ENCODE measurements at regions not wholly inside any gene's neighbourhood (a gene's known extent, or its start where the extent isn't known, plus 50 kb on each side); places are given as distances from the start of the nearest gene placed in this dataset.
"Not testable (repeated sequence)": the region's sequence is repeated elsewhere in the genome, so short reads cannot be mapped to it uniquely, and the experiment has no call there.

DNA sequence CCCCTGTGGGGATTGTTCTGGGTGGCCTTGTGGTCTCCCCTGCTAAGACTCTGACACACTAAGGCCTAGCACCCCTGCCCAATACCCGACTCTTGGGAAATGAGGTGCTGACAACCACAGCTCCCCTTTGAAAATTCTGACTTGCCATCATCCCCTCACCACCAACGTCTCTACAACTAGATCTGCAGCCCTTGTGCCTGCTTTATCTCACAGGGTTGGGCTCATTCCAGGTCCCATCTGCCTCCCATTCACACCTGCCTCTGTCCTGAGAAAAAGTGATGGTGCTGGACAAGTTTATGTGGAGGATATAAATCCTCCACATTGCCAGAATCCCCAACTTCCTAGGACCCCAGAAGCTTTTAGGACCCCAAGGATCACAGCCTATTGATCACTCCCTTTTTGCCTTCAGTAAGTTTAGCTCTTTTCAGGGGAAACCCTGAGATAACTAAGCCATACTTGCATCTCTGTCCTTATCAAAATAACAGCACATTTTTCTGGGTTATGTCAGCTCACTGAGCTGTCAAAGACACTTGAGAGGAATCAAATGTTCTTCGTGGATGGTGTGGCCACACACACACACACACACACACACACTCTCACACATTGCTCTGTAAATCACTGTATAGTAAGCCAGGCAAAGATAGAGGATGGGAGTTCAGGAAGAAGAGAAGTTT, 136.8 kb upstream of the CES5A start:
- DNase-seq: no peak

DNA sequence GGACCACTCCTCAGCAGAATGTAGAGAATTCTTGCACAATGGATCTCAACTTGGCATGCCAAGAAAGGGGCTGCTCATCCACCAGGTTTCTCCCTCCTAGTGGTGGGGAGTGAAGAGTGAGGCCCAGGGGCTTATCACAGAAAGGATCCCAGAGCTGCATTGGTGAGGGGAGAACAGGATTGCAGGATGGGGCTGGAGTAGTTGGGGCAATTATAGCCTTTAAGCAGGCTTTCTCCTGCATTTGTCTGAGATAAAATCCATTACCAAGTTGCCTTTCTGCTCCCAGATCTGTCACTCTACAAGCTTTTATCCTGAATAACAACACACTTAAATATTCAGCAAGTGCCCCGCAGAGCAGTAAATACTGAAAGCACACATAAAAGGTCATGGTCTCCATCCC, 130.8 kb upstream of the CES5A start:
- DNase-seq: no peak

DNA sequence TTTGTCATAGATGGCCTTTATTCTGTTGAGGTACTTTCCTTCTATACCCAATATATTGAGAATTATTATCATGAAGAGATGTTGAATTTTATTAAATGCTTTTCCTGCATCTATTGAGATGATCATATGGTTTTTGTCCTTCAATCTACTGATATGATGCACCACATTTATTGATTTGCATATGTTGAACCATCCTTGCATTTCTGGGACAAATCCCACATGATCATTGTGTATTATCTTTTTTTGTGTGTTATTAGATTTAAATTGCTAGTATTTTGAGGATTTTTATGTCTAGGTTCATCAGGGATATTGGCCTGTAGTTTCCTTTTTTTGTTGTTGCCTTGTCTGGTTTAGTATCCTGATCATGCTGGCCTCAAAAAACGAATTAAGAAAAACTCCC, 124.5 kb upstream of the CES5A start:
- no peak for DNase-seq

DNA sequence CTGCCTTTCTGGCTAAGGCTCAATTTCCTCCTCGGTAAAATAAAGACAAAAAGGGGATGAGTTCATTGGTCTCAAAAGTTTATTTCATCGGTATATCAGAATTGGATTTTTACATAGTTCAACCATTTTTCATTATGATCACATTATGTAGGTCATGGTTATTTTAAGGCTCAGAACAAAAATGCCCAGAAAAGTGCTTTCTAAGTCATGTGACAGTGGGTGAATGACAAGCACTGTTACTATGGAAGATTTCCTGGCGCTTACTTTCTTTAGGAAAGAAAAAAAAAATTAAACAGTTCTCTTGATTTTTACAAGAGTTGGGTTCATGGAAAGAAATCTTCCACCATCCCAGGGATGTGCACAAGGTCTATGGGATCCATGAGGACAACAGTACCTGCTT, 117.9 kb upstream of the CES5A start:
- DNase-seq: no peak

DNA sequence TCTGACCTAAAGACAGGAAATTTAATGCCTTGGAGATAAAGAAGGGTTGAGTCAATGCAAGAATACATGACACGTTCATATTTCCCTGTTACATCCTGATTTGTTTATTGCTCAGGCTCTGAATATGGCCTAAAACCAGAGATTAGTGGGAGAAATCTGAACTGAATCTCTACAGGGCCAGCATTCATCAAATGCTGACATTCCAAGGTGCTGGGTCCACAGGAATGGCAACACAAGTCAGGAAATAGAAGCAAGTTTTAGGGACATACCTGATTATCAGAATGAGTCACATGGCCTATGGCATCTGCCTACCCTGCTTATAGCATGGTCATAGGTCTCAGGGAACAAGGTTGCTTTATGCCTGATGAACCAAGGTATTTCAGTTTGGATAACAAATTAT, 117.4 kb upstream of the CES5A start:
- DNase-seq: no peak

DNA sequence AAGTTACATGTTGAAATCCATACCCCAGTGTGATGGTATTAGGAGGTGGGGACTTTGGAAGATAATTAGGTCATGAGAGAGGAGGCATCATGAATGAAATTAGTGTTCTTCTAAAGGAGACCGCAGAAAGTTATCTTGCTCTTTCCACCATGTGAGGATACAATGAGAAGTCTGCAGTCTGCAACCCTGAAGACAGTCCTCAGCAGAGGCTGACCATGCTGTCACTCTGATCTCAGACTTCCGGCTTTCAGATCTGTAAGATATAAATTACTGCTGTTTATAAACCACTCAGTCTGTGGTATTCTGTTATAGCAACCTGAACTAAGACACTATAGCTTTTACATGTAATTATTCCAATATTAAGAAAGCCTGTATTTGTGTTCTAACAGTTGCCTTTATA, 116.7 kb upstream of the CES5A start:
- no peak for DNase-seq

DNA sequence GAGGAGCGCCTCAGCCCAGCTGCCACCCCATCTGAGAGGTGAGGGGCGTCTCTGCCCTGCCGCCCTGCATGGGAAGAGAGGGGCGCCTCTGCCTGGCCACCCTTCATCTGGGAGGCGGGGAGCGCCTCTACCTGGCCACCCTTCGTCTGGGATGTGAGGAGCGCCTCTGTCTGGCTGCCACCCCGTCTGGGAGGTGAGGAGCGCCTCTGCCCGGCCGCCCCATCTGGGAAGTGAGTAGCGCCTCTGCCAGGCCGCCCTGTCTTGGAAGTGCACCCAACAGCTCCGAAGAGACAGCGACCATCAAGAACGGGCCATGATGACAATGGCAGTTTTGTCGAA, 114.4 kb upstream of the CES5A start:
- no peak for DNase-seq

DNA sequence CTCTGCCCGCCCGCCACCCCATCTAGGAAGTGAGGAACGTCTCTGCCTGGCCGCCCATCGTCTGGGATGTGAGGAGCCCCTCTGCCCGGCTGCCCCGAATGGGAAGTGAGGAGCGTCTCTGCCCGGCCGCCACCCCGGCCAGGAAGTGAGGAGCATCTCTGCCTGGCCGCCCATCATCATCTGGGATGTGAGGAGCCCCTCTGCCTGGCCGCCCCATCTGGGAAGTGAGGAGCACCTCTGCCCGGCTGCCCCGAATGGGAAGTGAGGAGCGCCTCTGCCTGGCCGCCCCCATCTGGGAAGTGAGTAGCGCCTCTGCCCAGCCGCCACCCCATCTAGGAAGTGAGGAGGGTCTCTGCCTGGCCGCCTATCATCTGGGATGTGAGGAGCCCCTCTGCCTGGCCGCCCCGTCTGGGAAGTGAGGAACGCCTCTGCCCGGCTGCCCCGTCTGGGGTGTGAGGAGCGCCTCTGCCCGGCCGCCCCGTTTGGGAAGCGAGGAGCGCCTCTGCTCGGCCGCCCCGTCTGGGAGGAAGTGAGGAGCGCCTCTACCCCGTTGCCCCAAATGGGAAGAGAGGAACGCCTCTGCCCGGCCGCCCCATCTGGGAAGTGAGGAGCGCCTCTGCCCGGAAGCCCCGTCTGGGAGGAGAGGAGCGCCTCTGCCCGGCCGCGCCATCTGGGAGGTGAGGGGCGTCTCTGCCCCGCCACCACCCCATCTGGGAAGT, 113.8 kb upstream of the CES5A start:
- DNase-seq: not testable (repeated sequence)

DNA sequence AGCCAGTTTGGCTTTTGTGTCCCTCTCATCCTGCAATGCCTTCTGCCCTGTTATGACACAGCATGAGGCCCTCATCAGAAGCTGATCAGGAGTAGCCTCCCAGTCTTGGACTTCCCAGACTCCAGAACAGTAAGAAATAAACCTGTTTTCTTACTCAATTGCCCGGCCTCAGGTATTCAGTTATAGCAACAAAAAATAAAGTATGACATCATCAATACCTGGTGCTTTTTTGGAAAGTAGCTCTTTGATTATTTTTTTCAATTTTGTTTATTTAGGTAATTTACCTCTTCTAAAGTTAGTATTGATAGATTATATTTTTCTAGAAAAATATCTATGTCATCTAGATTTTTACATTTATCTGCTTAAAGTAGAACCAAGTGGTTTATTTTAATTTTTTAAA, 112.8 kb upstream of the CES5A start:
- DNase-seq: no peak

DNA sequence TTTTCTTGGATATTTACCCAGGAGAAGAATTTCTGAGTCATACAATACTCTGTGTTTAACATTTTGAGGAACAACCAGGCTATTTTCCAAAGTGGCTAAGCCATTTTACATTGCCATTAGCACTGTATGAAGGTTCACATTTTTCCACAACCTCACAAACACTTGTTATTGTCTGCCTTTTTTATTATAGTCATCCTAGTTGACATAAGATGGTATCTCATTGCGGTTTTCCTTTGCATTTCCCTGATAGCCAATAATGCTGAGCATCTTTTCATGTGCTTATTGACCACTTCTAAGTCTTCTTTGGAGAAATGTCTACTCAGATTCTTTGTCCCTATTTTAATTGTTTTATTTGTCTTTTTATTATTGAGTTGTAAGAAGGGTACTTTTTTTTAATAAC, 107.4 kb upstream of the CES5A start:
- no peak for DNase-seq

DNA sequence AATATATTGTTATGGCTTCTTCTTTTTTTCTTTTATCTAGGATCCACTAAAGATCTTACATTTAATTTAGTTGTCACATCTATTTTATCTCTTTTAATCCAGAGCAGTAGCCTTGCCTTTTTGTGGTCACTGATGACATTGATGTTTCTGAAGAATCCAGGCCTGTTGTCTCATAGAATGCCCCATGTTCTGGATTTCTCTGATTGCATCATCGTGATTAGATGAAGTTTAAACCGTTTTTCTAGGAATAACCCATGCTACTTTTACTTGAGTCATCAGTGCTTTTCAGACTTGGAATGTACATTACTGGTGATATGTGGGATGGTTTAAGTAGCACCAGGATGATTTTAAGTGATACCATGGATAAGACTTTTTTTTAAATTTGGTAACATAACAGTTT, 106.4 kb upstream of the CES5A start:
- no peak for DNase-seq

DNA sequence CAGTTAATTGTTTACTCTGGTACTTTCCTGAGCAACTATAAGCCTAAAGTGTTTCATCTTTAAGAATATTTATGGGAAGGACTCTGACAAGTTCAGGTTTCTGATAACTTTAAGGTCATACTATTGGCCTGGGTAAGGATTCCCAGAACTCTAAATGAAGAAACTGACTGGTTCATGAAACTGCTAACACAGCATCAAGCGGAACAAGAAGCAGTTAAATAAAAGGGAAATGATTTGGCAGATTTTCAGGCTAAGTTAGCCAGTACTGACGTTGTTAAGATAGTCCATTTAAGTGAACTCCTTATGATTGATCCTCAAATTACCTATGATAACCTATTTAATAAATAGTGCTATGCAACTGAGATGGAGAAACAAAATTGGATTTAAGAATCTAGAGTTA, 101.6 kb upstream of the CES5A start:
- DNase-seq: peak in 2 of 4 experiments; percentile 3 to 44

DNA sequence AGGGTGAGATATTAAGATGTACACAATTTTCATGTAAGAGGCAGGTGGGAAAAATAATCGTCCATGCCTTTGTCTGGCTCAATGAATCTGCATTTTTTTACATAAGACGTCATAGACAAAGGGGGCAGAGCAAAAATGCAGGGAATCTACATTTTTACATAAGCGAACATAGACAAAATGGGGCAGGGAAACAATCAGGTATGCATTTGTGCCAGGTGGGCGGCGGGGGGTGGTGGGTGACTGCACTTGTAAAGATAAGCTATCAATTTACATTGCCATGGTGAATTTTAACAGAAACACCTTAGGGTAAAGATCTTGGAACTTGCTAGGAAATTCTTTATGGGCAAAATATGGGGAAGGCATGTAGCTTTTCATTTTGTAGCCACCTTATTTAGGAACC, 96.3 kb upstream of the CES5A start:
- no peak for DNase-seq

DNA sequence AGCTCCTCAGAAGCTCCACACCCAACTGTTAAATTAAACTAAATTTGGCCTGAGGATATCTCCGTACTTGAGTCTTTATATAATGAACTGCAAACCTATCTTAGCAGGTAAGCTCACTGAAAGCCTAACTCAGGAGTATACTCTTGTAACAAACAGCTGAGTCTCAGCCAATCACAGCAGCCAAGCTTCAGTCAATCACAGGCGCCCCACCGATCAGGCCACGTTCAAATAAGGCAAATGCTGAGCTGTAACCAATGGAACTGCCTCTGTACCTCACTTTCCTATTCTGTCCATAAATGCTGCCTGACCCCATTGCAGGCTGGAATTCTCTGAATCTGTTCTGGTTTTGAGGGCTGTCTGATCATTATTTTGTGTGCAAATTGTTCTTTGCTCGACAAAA, 93.0 kb upstream of the CES5A start:
- DNase-seq: no peak

DNA sequence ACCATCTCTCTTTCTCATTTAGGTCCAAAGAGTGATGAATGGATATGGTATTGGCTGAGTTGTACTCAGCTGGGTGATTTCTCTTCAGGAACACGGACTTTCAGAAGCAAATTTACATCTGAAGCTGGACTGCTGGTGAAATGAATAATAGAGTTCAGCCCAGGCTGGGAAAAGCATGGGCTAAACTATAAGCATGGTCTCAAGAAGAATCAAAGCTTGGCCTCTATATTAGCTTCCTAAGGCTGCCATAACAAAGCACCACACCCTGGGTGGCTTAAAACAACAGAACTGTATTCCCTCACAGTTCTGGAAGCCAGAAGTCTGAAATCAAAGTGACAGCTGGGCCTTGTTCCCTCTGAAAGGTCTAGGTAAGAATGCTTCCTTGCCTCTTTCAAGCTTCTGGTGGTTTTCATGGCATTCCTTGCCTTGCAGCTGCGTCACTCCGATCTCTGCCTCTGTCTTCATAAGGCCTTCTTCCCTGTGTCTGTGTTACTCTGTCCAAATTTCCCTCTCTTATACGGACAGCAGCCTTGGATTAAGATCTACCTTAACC, 89.8 kb upstream of the CES5A start:
- no peak for DNase-seq

DNA sequence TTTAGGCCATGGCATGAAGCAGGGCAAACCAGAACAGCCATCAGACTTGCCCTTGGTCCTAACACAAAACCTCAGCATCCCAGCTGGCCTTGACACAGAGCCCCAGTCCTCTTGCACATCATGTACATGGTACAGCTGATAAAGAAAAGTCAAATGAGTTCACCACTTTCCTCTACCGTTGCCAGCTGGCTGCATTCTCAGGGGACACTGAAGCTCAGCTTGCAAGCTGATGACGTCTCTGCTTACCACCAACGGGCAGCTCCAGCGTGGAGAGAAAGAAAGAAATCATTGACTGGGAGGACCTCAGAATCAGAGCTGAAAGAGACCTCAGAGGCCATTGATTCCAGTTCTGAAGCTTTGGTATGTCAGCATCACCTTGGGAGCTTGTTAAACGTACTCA, 80.7 kb upstream of the CES5A start:
- no peak for DNase-seq

DNA sequence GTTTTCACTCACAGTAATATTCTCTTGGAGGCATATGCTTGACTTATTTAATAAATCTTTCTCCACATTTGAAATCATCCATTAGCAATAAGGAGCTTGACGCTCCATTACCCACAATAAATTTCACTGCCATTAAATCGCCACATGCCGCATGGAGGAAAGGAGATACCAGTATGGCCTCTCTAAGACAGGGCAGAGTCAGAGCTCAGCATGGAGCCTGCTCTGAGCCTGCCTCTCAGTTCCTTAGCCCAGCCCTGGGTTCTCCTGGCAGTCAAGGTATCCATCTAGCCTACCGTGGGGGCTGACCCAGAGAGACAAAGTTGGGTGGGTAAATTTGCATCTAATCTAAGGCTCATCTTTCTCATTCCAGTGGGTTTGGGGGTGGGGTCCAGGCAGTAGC, 80.3 kb upstream of the CES5A start:
- DNase-seq: no peak

DNA sequence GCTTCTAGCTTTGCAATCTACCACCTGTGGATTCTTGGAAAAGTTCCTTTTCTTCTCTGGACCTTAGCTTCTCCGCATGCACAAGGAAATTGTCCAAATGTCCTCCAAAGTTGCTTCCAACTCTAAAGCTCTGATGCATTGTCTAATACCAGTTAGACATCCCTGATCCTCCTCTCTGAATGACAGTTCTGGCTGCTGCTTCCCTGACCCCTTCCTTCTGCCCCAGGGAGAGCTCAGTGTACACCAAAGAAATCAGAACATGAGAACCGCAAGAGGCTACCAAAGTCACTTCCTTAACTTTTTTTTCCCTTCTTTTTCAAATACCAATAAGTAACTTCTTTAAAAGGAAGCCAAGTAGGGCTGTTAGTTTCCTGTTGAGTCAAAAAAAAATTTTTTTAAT, 79.7 kb upstream of the CES5A start:
- no peak for DNase-seq

DNA sequence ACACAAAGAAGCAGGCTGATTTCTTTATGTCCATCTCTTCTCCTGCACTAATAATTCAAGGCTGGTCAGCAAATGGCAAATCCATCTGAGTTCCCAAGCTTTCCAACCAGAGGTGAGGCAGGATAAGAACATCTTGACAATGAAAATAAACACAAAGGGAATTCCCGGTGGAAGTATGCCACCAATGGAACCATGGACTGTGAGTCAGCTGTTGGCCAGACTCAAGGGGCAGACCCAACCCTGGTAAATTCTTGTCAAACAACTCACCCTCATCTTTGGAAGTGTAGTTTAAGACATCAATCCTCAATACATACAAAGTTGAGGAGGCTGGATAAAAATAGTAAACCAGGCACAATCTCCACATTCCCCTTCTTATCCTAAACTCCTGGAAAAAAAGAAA, 74.3 kb upstream of the CES5A start:
- no peak for DNase-seq

DNA sequence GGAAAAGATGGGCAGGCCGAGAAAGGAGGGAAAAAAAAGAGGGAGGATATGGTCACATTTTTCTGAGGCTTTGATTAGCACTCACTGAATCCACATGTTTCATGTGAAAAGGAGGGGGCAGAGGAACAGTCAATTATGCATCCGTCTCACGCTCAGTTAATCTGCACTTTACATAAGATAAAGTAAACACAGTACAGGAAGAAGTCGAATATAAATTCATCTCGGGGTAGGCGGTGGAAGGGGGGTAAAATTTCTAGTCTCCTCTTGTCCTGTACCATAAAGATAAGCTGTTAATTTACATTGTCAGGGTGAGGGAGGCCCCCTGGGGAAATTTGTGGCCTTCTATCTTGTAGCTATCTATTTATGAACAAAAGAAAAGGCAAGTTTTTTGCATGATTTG, 73.1 kb upstream of the CES5A start:
- no peak for DNase-seq

DNA sequence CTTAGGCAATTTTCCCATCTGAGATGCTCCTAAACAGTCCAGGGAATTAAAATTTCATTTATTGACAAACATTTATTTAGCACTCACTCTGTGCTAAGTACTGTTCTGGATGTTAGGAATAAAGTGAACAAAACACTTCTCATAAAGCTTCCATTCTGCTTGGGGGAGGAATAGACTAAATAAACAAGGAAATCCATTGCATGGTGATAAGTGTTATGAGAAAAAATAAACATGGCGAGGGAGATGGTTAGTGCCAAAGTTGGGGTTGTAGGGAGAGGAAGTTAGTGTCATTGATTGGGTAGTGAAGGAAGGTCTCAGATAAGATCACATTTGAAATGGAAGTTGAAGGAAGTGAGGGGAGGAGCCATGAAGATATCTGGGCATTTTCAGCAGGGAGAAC, 72.2 kb upstream of the CES5A start:
- DNase-seq: no peak

DNA sequence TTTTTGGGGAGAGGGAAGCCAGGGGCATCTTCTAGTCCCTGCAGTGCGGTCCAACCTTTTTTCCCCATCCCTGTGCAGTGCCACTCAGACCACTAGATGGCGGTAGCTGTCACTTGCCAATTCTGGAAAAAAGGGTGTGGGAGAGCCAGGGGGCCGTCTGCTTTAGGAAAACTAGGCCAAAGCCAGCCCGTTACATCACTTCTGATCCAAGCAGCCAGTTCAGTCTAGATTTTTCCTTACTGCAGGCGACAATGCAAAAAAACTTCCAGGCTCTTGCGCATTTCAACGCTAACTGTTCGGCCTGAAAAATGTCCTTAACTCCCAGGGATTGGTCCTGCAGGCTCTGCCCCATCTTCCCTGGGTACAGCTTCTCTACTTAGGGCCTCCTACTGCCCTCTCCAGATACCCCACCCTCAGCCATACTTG, 69.2 kb upstream of the CES5A start:
- peak; percentile 59 to 77 (median 72) for DNase-seq

DNA sequence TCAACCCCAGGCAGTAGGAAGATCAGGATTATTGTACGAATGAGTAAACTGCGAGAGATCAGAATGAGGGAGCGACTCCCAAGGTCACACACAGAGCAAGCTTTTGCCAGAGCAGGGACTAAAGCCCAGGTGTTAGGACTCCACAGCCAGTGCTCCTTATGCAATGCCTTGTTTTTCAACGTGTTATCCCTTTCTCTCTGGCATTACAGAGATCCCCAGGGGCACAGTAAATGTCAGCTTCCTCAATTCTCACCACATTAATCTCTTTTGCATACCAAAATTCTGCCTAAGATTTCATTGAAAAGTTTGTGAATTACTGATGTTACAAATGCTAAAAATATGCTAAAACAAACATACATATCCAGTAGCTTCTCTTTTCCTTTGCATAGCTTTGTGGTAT, 68.1 kb upstream of the CES5A start:
- DNase-seq: no peak

DNA sequence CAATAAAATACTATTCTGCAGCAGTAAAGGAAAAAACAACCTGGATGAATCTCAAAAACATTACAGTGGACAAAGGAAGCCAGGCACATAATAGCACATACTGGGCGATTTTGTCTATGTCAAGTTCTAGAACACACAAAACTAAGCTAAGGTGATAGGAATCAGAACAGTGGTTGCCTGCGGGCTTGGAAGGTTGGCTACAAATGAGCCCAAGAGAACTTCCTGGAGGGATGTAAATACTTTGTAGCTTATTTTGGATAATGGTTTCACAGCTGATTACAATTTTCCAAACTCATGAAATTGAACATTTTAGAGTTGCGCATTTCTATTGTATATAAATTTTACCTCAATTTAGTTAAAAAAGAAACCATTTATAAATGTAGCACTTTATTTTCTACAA, 67.6 kb upstream of the CES5A start:
- DNase-seq: no peak

DNA sequence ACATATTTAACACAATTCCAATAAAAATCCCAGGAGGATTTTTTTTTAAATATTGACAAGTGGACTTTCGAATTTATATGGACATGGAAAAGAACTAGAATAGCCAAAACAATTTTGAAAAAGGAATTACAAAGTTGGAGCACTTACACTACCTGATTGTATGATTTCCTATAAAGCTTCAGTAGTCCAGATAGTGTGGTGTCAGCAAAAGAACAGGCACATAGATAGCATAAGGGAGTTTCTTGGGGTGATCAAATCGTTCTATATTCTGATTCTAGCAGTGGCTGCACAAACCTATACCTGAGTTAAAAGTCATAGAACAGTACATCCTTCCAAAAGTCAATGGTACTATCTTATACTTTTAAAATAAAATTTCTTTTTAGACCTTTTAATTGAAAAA, 66.4 kb upstream of the CES5A start:
- DNase-seq: no peak
